Hematopoietic multipotent progenitor cell treated with erythropoietin and hydrocortisone succinate and interleukin-3 and kit ligand, for 15 days (in vitro differentiated cells): ENCODE measurements at regions not wholly inside any gene's neighbourhood (a gene's known extent, or its start where the extent isn't known, plus 50 kb on each side); places are given as distances from the start of the nearest gene placed in this dataset.
A peak's percentile ranks its signal among the peaks of the same experiment; 100 is the strongest.

Experiments
- DNase-seq: peaks from one replicate; pipeline ENCODE4 v3.0.0-alpha.2; 2015; ENCODE audit warnings: low spot score

DNA sequence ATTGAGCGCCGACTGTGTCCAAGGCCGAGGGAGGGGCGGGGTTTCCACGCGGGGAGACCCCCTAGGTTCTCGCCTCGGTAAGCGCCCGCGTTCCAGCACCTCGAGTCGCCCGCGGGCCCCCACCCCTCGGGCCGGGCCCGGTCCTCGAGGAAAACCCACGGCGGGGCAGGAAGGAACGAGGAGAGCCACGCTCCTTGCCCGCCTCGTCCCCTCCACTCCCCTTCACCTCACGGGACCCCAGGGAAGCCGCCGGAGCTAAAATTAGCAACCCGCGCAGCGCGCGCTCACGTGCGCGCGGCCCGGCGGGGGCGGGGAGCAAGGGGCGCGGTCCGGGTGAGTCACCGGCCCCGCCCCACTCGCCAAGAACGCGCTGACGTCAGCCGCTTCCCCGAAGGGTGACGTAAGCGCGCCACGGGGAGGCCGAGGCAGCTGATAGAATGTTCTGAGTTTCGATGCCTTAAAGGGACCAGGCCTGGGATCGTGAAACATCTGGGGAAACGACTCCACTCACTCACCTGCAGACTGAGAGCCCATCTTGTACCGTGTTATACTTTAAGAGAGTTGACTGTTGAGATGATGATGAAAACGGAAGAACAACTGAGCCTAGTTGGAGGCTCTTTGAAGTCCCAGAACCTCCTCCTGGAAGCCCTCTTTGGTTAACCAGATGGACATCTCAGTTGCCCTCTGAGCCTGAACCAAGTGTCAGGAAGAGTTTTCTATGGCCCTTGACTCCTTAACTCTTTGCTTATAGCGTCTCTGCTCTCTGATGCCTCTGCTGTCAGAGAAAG is 49.7 kb upstream of the ATF3 start:
- peak; percentile 91 for DNase-seq
